ENCODE measurements at regions not wholly inside any gene's neighbourhood (a gene's known extent, or its start where the extent isn't known, plus 50 kb on each side); places are given as distances from the start of the nearest gene placed in this dataset.
A peak's percentile ranks its signal among the peaks of the same experiment; 100 is the strongest.

DNA sequence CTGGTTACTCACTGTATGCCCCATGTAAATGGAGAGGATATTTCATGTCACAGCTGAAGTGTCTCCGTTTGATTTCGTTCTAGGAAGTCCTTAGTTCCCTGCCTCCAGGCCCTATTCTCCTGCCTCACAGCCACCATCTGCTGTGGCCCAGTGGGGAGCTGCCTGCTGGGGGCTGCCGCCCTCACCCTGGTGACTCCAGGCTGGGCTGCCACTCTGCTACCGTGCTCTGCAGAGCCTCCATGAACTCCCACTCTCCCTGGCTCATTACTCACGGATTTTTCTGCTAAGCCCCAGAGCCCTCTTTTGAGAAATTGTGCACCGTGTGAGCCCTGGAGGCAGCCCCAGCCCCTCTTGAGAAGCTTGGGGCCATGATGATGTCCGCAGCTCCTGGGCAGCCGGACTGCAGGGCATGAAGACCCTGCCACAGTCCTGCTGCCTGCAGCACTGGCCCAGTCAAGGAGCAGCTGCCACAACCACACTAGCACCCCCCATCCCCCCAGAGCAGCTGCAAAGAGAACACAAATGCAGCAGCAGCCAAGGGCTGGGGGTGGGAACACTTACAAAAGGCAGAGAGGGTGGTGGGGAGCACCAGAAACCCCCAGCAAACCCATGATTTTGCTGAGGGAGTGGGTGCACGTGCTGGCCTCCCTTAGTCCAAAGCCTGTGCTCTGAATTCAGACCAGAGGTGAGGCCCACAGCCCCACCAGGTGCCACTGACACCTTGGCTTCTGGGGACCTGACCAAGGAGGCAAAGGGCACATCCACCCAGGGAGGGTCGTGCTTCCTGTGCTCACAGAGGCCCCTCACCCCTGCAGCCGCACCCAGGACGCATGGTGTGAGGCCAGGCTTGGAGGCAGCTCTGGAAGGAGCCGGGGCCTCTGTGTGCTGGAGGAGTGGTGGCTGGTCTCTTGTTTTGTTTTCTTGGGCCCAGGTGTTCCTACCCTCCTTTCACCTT, 270.2 kb upstream of the RAB6C start:
- Mint-ChIP-seq H3K27ac (no peak overlapping the region), H3K9me3 (no peaks in the 10 kb centered on the region), H3K4me1 (no peaks in the 10 kb centered on the region), H3K4me3 (no peak overlapping the region), H3K27me3 (peaks cover 26% of the 10 kb centered on the region), H3K36me3 (no peaks in the 10 kb centered on the region)
- no peak for ATAC-seq

DNA sequence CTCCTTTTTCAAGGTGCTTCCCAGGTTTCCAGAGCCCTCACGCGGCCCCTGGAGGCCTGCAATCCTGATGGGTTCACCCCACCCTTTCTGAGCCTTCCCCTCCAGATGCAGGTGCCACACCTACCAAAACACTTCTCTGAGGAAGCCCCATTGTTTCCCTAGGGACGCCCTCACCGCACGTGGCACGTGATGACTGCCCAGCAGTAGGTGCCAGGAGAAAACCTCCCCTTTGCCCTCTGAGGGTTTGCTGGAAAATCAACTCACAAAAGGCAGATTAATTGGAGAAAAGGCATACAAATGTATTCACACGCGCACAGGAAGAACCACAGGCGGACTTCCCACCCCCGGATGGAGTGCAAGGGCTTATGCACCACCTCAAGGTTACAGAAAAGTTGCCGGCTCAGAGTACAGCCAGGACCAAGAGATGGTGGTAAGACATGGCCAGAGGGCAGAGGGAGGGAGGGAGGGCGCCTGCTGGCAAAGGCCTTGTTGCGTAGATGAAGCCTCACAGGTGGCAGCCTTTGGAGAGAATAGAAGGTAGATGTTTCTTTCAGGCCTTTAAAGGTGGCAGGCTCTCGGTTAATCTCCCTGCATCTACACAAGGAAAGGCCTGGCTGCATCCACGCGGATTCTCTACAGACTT, 269.4 kb upstream of the RAB6C start:
- no peak for ATAC-seq
- peaks cover 26% of the 10 kb centered on the region for H3K27me3 Mint-ChIP-seq
- H3K36me3 Mint-ChIP-seq: no peaks in the 10 kb centered on the region
- H3K4me1 Mint-ChIP-seq: no peaks in the 10 kb centered on the region
- no peaks in the 10 kb centered on the region for H3K9me3 Mint-ChIP-seq
- H3K27ac Mint-ChIP-seq: no peak overlapping the region
- no peak overlapping the region for H3K4me3 Mint-ChIP-seq

DNA sequence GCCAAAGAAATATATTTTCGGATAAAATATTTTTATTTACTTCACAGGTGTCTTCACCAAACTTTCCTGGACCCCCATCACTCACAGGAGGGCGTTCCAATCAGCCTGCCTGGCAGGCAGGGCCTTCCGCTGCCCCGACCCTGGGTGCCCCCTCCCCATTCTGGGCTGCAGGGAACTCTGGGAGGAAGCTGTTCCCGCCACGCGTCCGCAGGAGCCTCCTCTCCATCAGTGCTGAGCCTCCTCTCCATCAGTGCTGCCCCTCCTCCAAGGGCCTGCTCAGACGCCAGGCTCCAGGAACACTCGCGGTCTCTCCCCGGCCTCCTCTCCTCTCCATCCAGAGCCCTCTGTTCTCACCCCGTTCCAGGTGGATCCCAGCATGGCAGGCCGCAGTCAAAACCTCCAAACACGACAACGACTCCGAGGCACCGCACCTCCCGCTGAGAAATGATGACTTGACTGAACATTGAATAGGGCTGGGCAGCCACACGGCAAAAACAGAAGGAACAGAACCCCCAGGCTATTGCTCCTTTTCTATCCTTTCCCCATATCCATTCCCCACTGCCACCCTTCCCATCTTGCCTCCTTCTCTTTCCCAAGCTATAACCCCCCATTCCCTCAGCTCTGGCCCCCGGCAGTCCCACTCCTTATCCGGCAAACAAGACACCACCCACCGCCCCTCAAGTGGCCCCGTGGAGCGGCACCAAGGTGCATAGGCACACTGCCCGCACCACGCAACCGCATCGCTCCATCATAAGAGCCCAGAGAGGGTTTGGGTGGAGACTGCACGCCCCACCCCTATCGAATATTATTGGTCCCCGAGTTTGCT, 268.6 kb upstream of the RAB6C start:
- H3K9me3 Mint-ChIP-seq: no peaks in the 10 kb centered on the region
- H3K27ac Mint-ChIP-seq: no peak overlapping the region
- ATAC-seq: peak; percentile 32
- no peak overlapping the region for H3K4me3 Mint-ChIP-seq
- peaks cover 26% of the 10 kb centered on the region for H3K27me3 Mint-ChIP-seq
- H3K4me1 Mint-ChIP-seq: no peaks in the 10 kb centered on the region
- no peaks in the 10 kb centered on the region for H3K36me3 Mint-ChIP-seq

DNA sequence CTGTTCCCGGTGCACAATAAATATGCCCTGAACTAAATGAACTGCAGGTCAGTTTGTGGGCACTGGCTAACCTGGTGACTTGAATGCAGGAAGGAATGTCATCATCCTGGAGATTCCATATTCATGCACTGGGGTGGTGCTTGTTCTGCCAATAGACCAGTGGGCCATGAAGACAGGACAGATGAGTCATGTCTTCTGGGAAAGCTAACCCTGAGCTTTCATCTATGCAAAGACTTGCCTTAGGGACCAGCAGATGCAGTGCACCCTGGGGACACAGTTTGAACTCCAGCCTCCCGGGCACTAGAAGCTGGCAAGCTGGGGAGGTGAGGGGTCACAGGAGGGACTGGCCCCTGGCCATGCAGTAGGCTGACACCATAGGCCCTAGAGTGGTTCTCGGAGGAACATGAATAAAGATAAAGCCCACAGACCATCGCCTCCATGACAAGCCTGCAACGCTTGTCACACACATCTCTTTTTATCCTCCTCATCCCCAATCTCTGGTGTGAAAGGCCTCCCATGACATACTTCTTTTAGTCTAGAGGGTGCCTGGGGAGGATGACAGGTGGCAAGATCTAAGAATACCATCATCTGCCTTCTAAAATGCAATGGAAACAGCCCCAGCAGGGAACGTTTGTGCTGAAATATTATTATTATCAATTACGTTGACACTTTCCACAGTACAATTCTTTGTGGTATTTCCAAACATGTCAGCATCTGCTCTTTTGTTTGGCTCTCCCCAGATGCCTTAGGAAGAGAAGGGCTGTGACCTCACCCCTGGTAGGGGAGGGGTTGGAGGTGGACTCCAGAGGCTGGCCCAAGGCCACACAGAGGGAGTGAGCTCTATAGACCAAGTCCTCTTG, 267.4 kb upstream of the RAB6C start:
- no peak overlapping the region for H3K4me3 Mint-ChIP-seq
- no peak overlapping the region for H3K27ac Mint-ChIP-seq
- peaks cover 26% of the 10 kb centered on the region for H3K27me3 Mint-ChIP-seq
- H3K9me3 Mint-ChIP-seq: no peaks in the 10 kb centered on the region
- H3K4me1 Mint-ChIP-seq: no peaks in the 10 kb centered on the region
- H3K36me3 Mint-ChIP-seq: no peaks in the 10 kb centered on the region
- peak; percentile 22 for ATAC-seq

DNA sequence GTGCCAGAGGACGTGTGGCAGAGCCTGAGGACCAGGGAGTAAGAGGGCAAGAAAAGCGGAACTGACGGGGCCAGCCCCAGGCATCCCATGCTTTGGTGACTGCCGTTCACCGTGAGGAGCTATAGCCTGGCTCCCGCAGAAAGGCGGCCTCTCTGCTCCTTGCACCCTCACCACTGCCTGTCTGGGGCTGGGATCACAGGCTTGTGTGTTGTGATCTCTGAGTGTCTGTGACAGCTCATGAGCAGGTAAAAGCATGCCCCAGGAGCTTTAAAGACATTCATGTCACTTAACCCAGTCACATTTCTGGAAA, 266.8 kb upstream of the RAB6C start:
- no peaks in the 10 kb centered on the region for H3K36me3 Mint-ChIP-seq
- no peaks in the 10 kb centered on the region for H3K9me3 Mint-ChIP-seq
- peaks cover 23% of the 10 kb centered on the region for H3K27me3 Mint-ChIP-seq
- H3K27ac Mint-ChIP-seq: no peak overlapping the region
- no peaks in the 10 kb centered on the region for H3K4me1 Mint-ChIP-seq
- no peak for ATAC-seq
- no peak overlapping the region for H3K4me3 Mint-ChIP-seq

DNA sequence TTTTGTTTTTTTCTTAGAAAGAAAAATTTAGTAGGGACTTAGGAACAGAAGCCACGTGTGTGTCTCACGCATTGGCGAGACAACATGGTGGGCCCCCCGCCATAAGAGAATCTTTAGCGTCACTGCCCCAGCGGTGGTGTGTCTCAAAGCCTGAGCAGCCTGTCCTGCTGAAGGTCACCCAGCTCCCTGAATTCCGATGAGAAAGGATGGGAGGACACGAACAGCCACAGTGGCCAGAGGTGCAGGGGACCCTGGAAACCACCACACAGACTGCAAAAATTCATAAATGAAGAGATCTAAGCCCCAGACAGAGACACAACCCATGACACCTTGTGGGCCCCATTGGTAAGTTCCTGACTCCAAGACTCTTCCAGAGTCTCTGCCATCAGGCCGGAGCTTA, 266.1 kb upstream of the RAB6C start:
- no peak for ATAC-seq
- H3K4me1 Mint-ChIP-seq: no peaks in the 10 kb centered on the region
- no peak overlapping the region for H3K27ac Mint-ChIP-seq
- H3K4me3 Mint-ChIP-seq: no peak overlapping the region
- no peaks in the 10 kb centered on the region for H3K9me3 Mint-ChIP-seq
- H3K27me3 Mint-ChIP-seq: peaks cover 16% of the 10 kb centered on the region
- H3K36me3 Mint-ChIP-seq: no peaks in the 10 kb centered on the region

- Mint-ChIP-seq H3K4me1 (no peaks in the 10 kb centered on the region), H3K4me3 (no peak overlapping the region), H3K36me3 (no peaks in the 10 kb centered on the region), H3K27ac (no peak overlapping the region), H3K27me3 (no peaks in the 10 kb centered on the region), H3K9me3 (no peaks in the 10 kb centered on the region)
- peak; percentile 40 for ATAC-seq
Observed at GRCh38 chr2:129716781-129717559, 262.5 kb upstream of the RAB6C start.

GRCh38 chr2:129717560-129718130, 261.8 kb upstream of the RAB6C start:
- no peaks in the 10 kb centered on the region for H3K36me3 Mint-ChIP-seq
- H3K4me3 Mint-ChIP-seq: no peak overlapping the region
- H3K9me3 Mint-ChIP-seq: no peaks in the 10 kb centered on the region
- no peaks in the 10 kb centered on the region for H3K4me1 Mint-ChIP-seq
- no peak for ATAC-seq
- H3K27ac Mint-ChIP-seq: no peak overlapping the region
- H3K27me3 Mint-ChIP-seq: no peaks in the 10 kb centered on the region

- Mint-ChIP-seq H3K4me1 (no peaks in the 10 kb centered on the region), H3K27me3 (no peaks in the 10 kb centered on the region), H3K36me3 (no peaks in the 10 kb centered on the region), H3K4me3 (no peak overlapping the region), H3K27ac (no peak overlapping the region), H3K9me3 (no peaks in the 10 kb centered on the region)
- no peak for ATAC-seq
Observed at GRCh38 chr2:129719335-129719734, 260.1 kb upstream of the RAB6C start.

DNA sequence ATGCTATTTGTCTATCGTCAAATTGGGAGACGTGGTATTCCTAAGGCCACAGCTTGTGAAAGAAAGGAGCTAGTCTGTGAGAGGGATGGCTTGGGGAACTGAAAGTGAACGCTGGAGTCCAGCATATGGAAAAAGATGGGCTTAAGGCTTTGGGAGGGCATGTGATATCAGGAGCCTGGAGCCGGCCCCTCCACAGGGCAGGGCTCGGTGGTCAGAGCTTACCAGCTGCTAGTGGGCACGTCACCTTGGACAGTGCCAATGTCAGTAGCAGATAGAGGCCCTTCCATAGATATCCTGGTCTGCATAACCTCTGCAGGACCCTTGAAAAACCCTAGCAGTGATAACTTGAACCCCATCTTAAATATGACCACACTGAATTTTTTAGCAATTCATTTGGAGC, 259.1 kb upstream of the RAB6C start:
- H3K4me3 Mint-ChIP-seq: no peak overlapping the region
- no peaks in the 10 kb centered on the region for H3K27me3 Mint-ChIP-seq
- H3K27ac Mint-ChIP-seq: no peak overlapping the region
- no peaks in the 10 kb centered on the region for H3K9me3 Mint-ChIP-seq
- ATAC-seq: no peak
- no peaks in the 10 kb centered on the region for H3K36me3 Mint-ChIP-seq
- no peaks in the 10 kb centered on the region for H3K4me1 Mint-ChIP-seq

- Mint-ChIP-seq H3K4me3 (no peak overlapping the region), H3K27me3 (no peaks in the 10 kb centered on the region), H3K4me1 (no peaks in the 10 kb centered on the region), H3K27ac (no peak overlapping the region), H3K9me3 (no peaks in the 10 kb centered on the region), H3K36me3 (no peaks in the 10 kb centered on the region)
- no peak for ATAC-seq
Observed at GRCh38 chr2:129720761-129721160, 258.7 kb upstream of the RAB6C start.

- Mint-ChIP-seq H3K9me3 (no peaks in the 10 kb centered on the region), H3K36me3 (no peaks in the 10 kb centered on the region), H3K27me3 (no peaks in the 10 kb centered on the region), H3K4me3 (no peak overlapping the region), H3K27ac (no peak overlapping the region), H3K4me1 (no peaks in the 10 kb centered on the region)
- ATAC-seq: no peak
Observed at GRCh38 chr2:129721236-129721635, 258.2 kb upstream of the RAB6C start.

DNA sequence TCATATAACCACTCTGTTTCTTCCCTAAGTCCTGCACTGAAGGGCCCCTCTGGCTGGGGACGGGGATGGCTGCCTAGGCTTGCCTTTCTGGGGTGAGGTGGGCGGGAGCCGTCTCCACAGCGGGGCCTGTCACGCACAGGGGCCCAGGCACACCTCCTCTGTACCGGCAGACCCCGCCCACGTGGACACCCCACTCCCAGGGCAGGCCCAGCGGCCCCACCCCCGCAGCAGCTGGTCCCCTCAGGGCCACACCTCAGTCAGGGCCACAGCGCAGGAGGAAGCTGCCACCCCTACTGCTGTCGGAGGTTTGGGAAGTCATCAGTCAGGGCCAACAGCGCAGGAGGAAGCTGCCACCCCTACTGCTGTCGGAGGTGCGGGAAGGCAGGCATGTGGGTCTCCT, 257.6 kb upstream of the RAB6C start:
- no peak for ATAC-seq
- Mint-ChIP-seq H3K9me3 (no peaks in the 10 kb centered on the region), H3K27me3 (no peaks in the 10 kb centered on the region), H3K4me1 (no peaks in the 10 kb centered on the region), H3K27ac (no peak overlapping the region), H3K4me3 (no peak overlapping the region), H3K36me3 (no peaks in the 10 kb centered on the region)

Data from stimulated activated memory B cell treated with anti-CD40 and anti-IgM and Interleukin-4, amounts not matched to agents 10 μg/mL and 1 μg/mL and 100 μg/mL, for 72 hours (primary cell).